ENCODE measurements at regions not wholly inside any gene's neighbourhood (a gene's known extent, or its start where the extent isn't known, plus 50 kb on each side); places are given as distances from the start of the nearest gene placed in this dataset.

DNA sequence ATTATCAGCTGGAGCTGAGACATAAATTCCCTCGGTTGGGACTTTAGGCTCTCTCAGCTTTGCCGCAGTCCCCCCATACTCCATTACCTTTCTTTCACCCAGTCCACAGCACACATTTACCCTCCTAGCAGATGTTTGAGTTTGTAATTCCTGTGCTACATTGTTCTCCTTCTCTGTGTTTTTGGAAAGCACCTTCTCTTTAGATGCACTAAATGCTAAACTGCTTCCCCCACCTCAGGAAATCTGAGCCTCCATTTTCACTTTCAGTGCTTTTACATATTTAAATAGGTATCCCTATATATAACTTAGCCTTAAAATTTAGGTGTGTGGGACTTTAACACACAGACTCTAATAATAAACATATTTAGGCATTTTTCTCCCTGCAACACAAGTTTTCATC is 356.9 kb downstream of the NFIB start:
- ChIA-PET POLR2A (no interaction called here), CTCF (no interaction called here)
- TF ChIP-seq, protein P1, sequence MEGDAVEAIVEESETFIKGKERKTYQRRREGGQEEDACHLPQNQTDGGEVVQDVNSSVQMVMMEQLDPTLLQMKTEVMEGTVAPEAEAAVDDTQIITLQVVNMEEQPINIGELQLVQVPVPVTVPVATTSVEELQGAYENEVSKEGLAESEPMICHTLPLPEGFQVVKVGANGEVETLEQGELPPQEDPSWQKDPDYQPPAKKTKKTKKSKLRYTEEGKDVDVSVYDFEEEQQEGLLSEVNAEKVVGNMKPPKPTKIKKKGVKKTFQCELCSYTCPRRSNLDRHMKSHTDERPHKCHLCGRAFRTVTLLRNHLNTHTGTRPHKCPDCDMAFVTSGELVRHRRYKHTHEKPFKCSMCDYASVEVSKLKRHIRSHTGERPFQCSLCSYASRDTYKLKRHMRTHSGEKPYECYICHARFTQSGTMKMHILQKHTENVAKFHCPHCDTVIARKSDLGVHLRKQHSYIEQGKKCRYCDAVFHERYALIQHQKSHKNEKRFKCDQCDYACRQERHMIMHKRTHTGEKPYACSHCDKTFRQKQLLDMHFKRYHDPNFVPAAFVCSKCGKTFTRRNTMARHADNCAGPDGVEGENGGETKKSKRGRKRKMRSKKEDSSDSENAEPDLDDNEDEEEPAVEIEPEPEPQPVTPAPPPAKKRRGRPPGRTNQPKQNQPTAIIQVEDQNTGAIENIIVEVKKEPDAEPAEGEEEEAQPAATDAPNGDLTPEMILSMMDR (IDR thresholded peaks at IDR 0.05), result no peak
- TF ChIP-seq EZH2 (IDR thresholded peaks at IDR 0.05; ENCODE audit: borderline replicate concordance, insufficient read depth, low read depth, low read length, poor library complexity, severe bottlenecking), result no peak
- Mint-ChIP-seq H3K27me3 (no peaks in the 10 kb centered on the region), H3K9me3 (ENCODE audit: insufficient read depth) (peaks cover 6% of the 10 kb centered on the region), H3K4me3 (no peak overlapping the region), H3K4me1 (no peaks in the 10 kb centered on the region), H3K27ac (no peak overlapping the region)
- no CpG with 5 or more reads among the region's 2 CpGs for WGBS (ENCODE audit: insufficient coverage)
- Histone ChIP-seq H3K36me3 (replicated peaks in 1 of 2; ENCODE audit: control extremely low read depth in 1 of 2, control insufficient read depth in 1 of 2, extremely low read depth in 1 of 2, insufficient read depth in 2 of 2, low read length in 1 of 2) (no peaks in the 10 kb centered on the region), H3K4me2 (replicated peaks; ENCODE audit: low read depth, low read length, poor library complexity, severe bottlenecking) (no peak overlapping the region), H3K27me3 (replicated peaks in 1 of 4; ENCODE audit: control extremely low read depth in 1 of 4, control insufficient read depth in 3 of 4, insufficient read depth in 4 of 4, low read length in 3 of 4) (no peaks in the 10 kb centered on the region), H3K4me1 (ENCODE audit: control insufficient read depth in 2 of 2, insufficient read depth in 2 of 2, low read length in 2 of 2) (no peaks in the 10 kb centered on the region), H3K9ac (ENCODE audit: low read length) (no peak overlapping the region), H3K27ac (ENCODE audit: low read length in 2 of 2) (no peak overlapping the region), H2AFZ (ENCODE audit: insufficient read depth, low read depth, low read length, poor library complexity, severe bottlenecking) (no peak overlapping the region), H3K4me3 (ENCODE audit: control extremely low read depth in 1 of 5, extremely low read depth in 1 of 5, insufficient read depth in 1 of 5, low read depth in 2 of 5, low read length in 4 of 5) (no peak overlapping the region), H4K20me1 (ENCODE audit: control insufficient read depth, insufficient read depth, low read length, poor library complexity, severe bottlenecking) (no peaks in the 10 kb centered on the region), H3K9me3 (ENCODE audit: control extremely low read depth in 1 of 3, control insufficient read depth in 2 of 3, insufficient read depth in 1 of 3, low read length in 2 of 3) (no peaks in the 10 kb centered on the region), H3K79me2 (ENCODE audit: control insufficient read depth, insufficient read depth, low read length) (no peaks in the 10 kb centered on the region)
- intact Hi-C loops (cut with micrococcal nuclease), result no loop called here
- ATAC-seq (ENCODE audit: low read depth) (no peak), DNase-seq (no peak)

DNA sequence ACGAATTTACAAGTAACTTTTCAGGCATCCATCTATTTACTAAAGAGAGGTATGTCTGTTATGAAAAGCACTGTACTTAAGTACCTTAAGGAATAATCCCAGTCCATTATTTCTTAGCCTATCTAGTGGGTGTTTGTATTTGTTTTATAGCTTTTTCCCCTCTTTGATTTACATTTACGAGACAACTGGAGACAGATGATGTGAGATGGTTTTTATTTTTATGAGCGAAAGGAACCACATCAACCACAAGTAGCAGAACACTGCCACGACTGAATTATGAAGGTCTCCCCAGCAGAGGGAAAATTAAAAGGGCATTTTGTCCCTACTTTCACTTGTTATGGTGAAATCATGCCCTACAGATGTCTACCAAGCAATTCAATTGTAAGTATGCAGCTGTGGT is 357.8 kb downstream of the NFIB start:
- ChIA-PET CTCF (no interaction called here), POLR2A (no interaction called here)
- no peak for TF ChIP-seq EZH2 (IDR thresholded peaks at IDR 0.05; ENCODE audit: borderline replicate concordance, insufficient read depth, low read depth, low read length, poor library complexity, severe bottlenecking)
- TF ChIP-seq, protein P1 (IDR thresholded peaks at IDR 0.05), result no peak
- DNase-seq (no peak), ATAC-seq (ENCODE audit: low read depth) (no peak)
- H3K4me1 ChIP-seq (ENCODE audit: control insufficient read depth in 2 of 2, insufficient read depth in 2 of 2, low read length in 2 of 2), result no peaks in the 10 kb centered on the region
- WGBS (ENCODE audit: insufficient coverage), result no CpG with 5 or more reads among the region's 4 CpGs
- H3K9ac ChIP-seq (ENCODE audit: low read length), result no peak overlapping the region
- H3K27ac Mint-ChIP-seq, result no peak overlapping the region
- intact Hi-C loops (cut with micrococcal nuclease), result no loop called here
- no peaks in the 10 kb centered on the region for H3K27me3 ChIP-seq (replicated peaks in 1 of 4; ENCODE audit: control extremely low read depth in 1 of 4, control insufficient read depth in 3 of 4, insufficient read depth in 4 of 4, low read length in 3 of 4)
- H3K4me3 ChIP-seq (ENCODE audit: control extremely low read depth in 1 of 5, extremely low read depth in 1 of 5, insufficient read depth in 1 of 5, low read depth in 2 of 5, low read length in 4 of 5), result no peak overlapping the region
- H3K27me3 Mint-ChIP-seq, result no peaks in the 10 kb centered on the region
- H3K36me3 ChIP-seq (replicated peaks in 1 of 2; ENCODE audit: control extremely low read depth in 1 of 2, control insufficient read depth in 1 of 2, extremely low read depth in 1 of 2, insufficient read depth in 2 of 2, low read length in 1 of 2), result no peaks in the 10 kb centered on the region
- H2AFZ ChIP-seq (ENCODE audit: insufficient read depth, low read depth, low read length, poor library complexity, severe bottlenecking), result no peak overlapping the region
- no peak overlapping the region for H3K4me3 Mint-ChIP-seq
- H4K20me1 ChIP-seq (ENCODE audit: control insufficient read depth, insufficient read depth, low read length, poor library complexity, severe bottlenecking), result no peaks in the 10 kb centered on the region
- H3K79me2 ChIP-seq (ENCODE audit: control insufficient read depth, insufficient read depth, low read length), result no peaks in the 10 kb centered on the region
- no peaks in the 10 kb centered on the region for H3K4me1 Mint-ChIP-seq
- peaks cover 0 to under 1% (median 0%) of the 10 kb centered on the region in 3 donors for H3K9me3 ChIP-seq (ENCODE audit: control extremely low read depth in 1 of 3, control insufficient read depth in 2 of 3, insufficient read depth in 1 of 3, low read length in 2 of 3)
- H3K4me2 ChIP-seq (replicated peaks; ENCODE audit: low read depth, low read length, poor library complexity, severe bottlenecking), result no peak overlapping the region
- no peak overlapping the region for H3K27ac ChIP-seq (ENCODE audit: low read length in 2 of 2)
- H3K9me3 Mint-ChIP-seq (ENCODE audit: insufficient read depth), result peaks cover 6% of the 10 kb centered on the region

Measured in B cell (primary cell).